ENCODE measurements at regions not wholly inside any gene's neighbourhood (a gene's known extent, or its start where the extent isn't known, plus 50 kb on each side); places are given as distances from the start of the nearest gene placed in this dataset.

- Histone ChIP-seq H3K4me1 (ENCODE audit: insufficient read depth, low read length, poor library complexity, severe bottlenecking) (no peaks in the 10 kb centered on the region), H3K9me3 (ENCODE audit: insufficient read depth, low read depth, low read length) (peaks cover 8% of the 10 kb centered on the region; the same call in 1 of the 2 replicates), H3K4me2 (ENCODE audit: low read depth, low read length, poor library complexity, severe bottlenecking) (no peak overlapping the region), H3K27me3 (ENCODE audit: insufficient read depth, low read length, poor library complexity, severe bottlenecking) (no peaks in the 10 kb centered on the region), H3K79me2 (ENCODE audit: insufficient read depth, low read length) (no peaks in the 10 kb centered on the region), H2AFZ (ENCODE audit: low read length) (no peak overlapping the region), H3K9ac (ENCODE audit: low read depth, low read length, poor library complexity, severe bottlenecking) (no peak overlapping the region), H3K9me2 (replicated peaks; ENCODE audit: low read depth, low read length) (no peaks in the 10 kb centered on the region), H3K36me3 (ENCODE audit: insufficient read depth, low read length) (no peaks in the 10 kb centered on the region), H3K4me3 (ENCODE audit: low read length, poor library complexity, severe bottlenecking) (no peak overlapping the region), H3F3A (ENCODE audit: low read depth) (no peaks in the 10 kb centered on the region), H4K20me1 (ENCODE audit: insufficient read depth, low read length, poor library complexity, severe bottlenecking) (no peaks in the 10 kb centered on the region)
- TF ChIP-seq CTCF (conservative IDR thresholded peaks at IDR 0.05; ENCODE audit: low read length), result no peak
- no peak for TF ChIP-seq EZH2phosphoT487 (IDR thresholded peaks at IDR 0.05; ENCODE audit: borderline replicate concordance)
Observed at GRCh38 chr5:2686321-2687124, 65.0 kb downstream of the IRX2 start.

GRCh38 chr5:2685651-2686272 is 65.7 kb downstream of the IRX2 start:
- H3K9me3 ChIP-seq (ENCODE audit: insufficient read depth, low read depth, low read length), result peaks cover 8% of the 10 kb centered on the region; the same call in 1 of the 2 replicates
- no peak overlapping the region for H2AFZ ChIP-seq (ENCODE audit: low read length)
- H3K27me3 ChIP-seq (ENCODE audit: insufficient read depth, low read length, poor library complexity, severe bottlenecking), result no peaks in the 10 kb centered on the region
- H3K9ac ChIP-seq (ENCODE audit: low read depth, low read length, poor library complexity, severe bottlenecking), result no peak overlapping the region
- H3K9me2 ChIP-seq (replicated peaks; ENCODE audit: low read depth, low read length), result no peaks in the 10 kb centered on the region
- no peak overlapping the region for H3K4me3 ChIP-seq (ENCODE audit: low read length, poor library complexity, severe bottlenecking)
- H3K4me2 ChIP-seq (ENCODE audit: low read depth, low read length, poor library complexity, severe bottlenecking), result no peak overlapping the region
- H3K36me3 ChIP-seq (ENCODE audit: insufficient read depth, low read length), result no peaks in the 10 kb centered on the region
- no peaks in the 10 kb centered on the region for H4K20me1 ChIP-seq (ENCODE audit: insufficient read depth, low read length, poor library complexity, severe bottlenecking)
- no peaks in the 10 kb centered on the region for H3F3A ChIP-seq (ENCODE audit: low read depth)
- H3K4me1 ChIP-seq (ENCODE audit: insufficient read depth, low read length, poor library complexity, severe bottlenecking), result no peaks in the 10 kb centered on the region
- H3K79me2 ChIP-seq (ENCODE audit: insufficient read depth, low read length), result no peaks in the 10 kb centered on the region
- no peak for TF ChIP-seq EZH2phosphoT487 (IDR thresholded peaks at IDR 0.05; ENCODE audit: borderline replicate concordance)
- TF ChIP-seq CTCF (conservative IDR thresholded peaks at IDR 0.05; ENCODE audit: low read length), result no peak

GRCh38 chr5:2684606-2685005 is 66.9 kb downstream of the IRX2 start:
- Histone ChIP-seq H3K9me3 (ENCODE audit: insufficient read depth, low read depth, low read length) (peaks cover 8% of the 10 kb centered on the region; the same call in 1 of the 2 replicates), H3K27me3 (ENCODE audit: insufficient read depth, low read length, poor library complexity, severe bottlenecking) (no peaks in the 10 kb centered on the region), H3K36me3 (ENCODE audit: insufficient read depth, low read length) (no peaks in the 10 kb centered on the region), H3K9me2 (replicated peaks; ENCODE audit: low read depth, low read length) (no peaks in the 10 kb centered on the region), H3K4me3 (ENCODE audit: low read length, poor library complexity, severe bottlenecking) (no peak overlapping the region), H3K4me2 (ENCODE audit: low read depth, low read length, poor library complexity, severe bottlenecking) (no peak overlapping the region), H3K9ac (ENCODE audit: low read depth, low read length, poor library complexity, severe bottlenecking) (no peak overlapping the region), H3K4me1 (ENCODE audit: insufficient read depth, low read length, poor library complexity, severe bottlenecking) (no peaks in the 10 kb centered on the region), H4K20me1 (ENCODE audit: insufficient read depth, low read length, poor library complexity, severe bottlenecking) (no peaks in the 10 kb centered on the region), H3K79me2 (ENCODE audit: insufficient read depth, low read length) (no peaks in the 10 kb centered on the region), H2AFZ (ENCODE audit: low read length) (no peak overlapping the region), H3F3A (ENCODE audit: low read depth) (no peaks in the 10 kb centered on the region)
- TF ChIP-seq CTCF (conservative IDR thresholded peaks at IDR 0.05; ENCODE audit: low read length) (no peak), EZH2phosphoT487 (IDR thresholded peaks at IDR 0.05; ENCODE audit: borderline replicate concordance) (no peak)

Data from Loucy (cell line).